ENCODE measurements at regions not wholly inside any gene's neighbourhood (a gene's known extent, or its start where the extent isn't known, plus 50 kb on each side); places are given as distances from the start of the nearest gene placed in this dataset.

DNA sequence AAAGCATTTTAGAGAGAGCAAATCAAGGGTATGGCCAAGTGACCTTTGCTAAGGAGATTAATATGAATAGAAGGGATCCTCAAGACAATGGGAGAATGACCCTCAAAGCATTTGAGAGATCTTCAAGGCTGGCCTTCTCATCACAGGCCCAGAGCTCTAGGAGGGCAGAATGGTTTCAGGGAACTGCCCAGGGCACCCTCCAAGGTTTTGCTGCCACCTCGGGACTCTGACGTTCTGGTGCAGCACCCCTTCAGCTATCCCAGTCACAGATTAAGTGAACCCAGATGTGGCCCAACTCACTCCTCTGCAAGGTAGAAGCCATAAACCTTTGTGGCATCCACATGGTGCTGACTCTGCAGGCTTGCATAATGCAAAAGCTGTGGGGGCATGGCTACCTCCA, 209.3 kb downstream of the TLE3 start:
- TF ChIP-seq EP300 (IDR thresholded peaks at IDR 0.05) (no peak), POLR2AphosphoS5 (IDR thresholded peaks at IDR 0.05) (no peak), POLR2A (IDR thresholded peaks at IDR 0.05; ENCODE audit: low read depth) (no peak)
- TF ChIP-seq, protein P1, sequence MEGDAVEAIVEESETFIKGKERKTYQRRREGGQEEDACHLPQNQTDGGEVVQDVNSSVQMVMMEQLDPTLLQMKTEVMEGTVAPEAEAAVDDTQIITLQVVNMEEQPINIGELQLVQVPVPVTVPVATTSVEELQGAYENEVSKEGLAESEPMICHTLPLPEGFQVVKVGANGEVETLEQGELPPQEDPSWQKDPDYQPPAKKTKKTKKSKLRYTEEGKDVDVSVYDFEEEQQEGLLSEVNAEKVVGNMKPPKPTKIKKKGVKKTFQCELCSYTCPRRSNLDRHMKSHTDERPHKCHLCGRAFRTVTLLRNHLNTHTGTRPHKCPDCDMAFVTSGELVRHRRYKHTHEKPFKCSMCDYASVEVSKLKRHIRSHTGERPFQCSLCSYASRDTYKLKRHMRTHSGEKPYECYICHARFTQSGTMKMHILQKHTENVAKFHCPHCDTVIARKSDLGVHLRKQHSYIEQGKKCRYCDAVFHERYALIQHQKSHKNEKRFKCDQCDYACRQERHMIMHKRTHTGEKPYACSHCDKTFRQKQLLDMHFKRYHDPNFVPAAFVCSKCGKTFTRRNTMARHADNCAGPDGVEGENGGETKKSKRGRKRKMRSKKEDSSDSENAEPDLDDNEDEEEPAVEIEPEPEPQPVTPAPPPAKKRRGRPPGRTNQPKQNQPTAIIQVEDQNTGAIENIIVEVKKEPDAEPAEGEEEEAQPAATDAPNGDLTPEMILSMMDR (IDR thresholded peaks at IDR 0.05), result no peak
- intact Hi-C loops (cut with DNase I), result no loop called here
- Histone ChIP-seq H3K27ac (replicated peaks in 1 of 4) (no peak overlapping the region), H3K9me3 (no peaks in the 10 kb centered on the region), H3K36me3 (no peaks in the 10 kb centered on the region), H3K4me3 (no peak overlapping the region), H3K4me1 (no peaks in the 10 kb centered on the region), H3K27me3 (peaks cover 0 to 33% (median 0%) of the 10 kb centered on the region in 4 donors)
- DNase-seq (ENCODE audit: extremely low spot score), result no peak
- WGBS, result 50% methylated on average over 2 of the region's 2 CpGs

DNA sequence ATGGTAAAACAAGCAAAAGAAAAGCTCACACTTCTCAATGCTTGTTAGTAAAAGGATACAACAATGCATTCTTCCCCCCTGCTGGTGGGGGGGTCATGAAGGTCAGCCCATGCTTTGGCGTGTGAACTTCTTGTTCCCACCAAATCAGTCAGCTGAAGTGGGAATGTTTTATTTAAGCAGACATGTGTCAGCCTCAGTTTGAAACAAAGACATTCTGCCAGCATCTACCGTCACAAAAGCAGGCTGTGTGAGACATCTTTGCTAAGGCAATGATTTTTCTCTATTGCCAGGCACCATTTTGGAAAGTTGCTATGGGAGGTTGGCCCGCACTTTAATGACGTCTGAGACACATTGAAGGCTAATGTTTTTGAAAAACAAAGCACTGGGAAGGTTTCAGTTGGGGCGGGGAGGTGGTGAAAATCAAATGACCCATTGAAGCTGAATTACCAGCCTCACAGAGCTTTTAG, 206.6 kb downstream of the TLE3 start:
- TF ChIP-seq, protein P1 (IDR thresholded peaks at IDR 0.05), result no peak
- intact Hi-C loops (cut with DNase I), result no loop called here
- Histone ChIP-seq H3K36me3 (no peaks in the 10 kb centered on the region), H3K27me3 (peaks cover 0 to 23% (median 0%) of the 10 kb centered on the region in 4 donors), H3K4me1 (peaks cover 0 to 10% (median 5%) of the 10 kb centered on the region in 4 donors), H3K9me3 (no peaks in the 10 kb centered on the region), H3K27ac (replicated peaks in 1 of 4) (no peak overlapping the region), H3K4me3 (no peak overlapping the region)
- no peak for DNase-seq (ENCODE audit: extremely low spot score)
- 77% methylated on average over 5 of the region's 5 CpGs for WGBS

DNA sequence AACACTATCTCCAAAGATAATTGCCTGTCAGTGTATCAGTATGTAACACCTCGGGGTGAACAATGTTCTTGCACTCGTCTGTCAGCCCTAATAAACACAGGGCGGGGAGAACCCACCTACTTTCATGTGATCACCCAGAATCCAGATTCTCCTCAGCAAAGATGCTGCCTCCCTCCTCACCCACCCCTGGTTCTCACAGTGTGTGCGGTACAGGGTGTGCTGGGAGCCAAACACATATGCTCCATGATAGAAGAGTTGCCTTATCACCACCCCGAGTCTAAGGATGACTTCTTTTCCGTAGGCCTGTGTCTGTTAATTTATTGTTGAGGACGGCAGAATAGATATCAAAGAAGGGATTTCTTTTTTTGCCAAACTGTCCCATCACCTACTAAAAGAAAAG, 206.1 kb downstream of the TLE3 start:
- Histone ChIP-seq H3K27ac (replicated peaks in 1 of 4) (no peak overlapping the region), H3K27me3 (peaks cover 0 to 18% (median 0%) of the 10 kb centered on the region in 4 donors), H3K4me1 (peaks cover 0 to 10% (median 5%) of the 10 kb centered on the region in 4 donors), H3K4me3 (no peak overlapping the region), H3K9me3 (no peaks in the 10 kb centered on the region), H3K36me3 (no peaks in the 10 kb centered on the region)
- no peak for DNase-seq (ENCODE audit: extremely low spot score)
- no peak for TF ChIP-seq POLR2A (IDR thresholded peaks at IDR 0.05; ENCODE audit: low read depth)
- TF ChIP-seq EP300 (IDR thresholded peaks at IDR 0.05), result no peak
- TF ChIP-seq, protein P1 (IDR thresholded peaks at IDR 0.05), result no peak
- no peak for TF ChIP-seq POLR2AphosphoS5 (IDR thresholded peaks at IDR 0.05)
- 62% methylated on average over 7 of the region's 7 CpGs for WGBS
- intact Hi-C loops (cut with DNase I), result no loop called here

DNA sequence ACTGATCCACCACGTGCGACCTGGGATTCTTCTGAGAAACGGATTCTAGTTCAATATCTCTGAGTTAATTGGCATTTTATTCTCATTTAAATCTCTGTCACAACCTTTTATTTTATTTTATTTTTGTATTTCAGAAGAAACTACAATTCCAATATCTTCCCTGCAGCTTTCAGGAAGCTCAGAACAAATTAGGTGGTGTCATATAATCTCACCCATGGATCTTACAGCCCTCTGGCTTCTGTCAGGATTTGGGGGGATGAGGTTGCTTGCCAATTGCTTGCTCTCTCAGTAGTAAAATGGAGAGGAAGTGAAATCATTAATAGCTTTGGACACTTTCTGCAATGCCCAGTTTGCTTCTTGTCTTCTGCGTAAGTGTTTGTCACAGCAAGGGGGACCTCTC, 205.4 kb downstream of the TLE3 start:
- intact Hi-C loops (cut with DNase I), result no loop called here
- Histone ChIP-seq H3K4me1 (peaks cover 0 to 10% (median 5%) of the 10 kb centered on the region in 4 donors), H3K27me3 (peaks cover 0 to 12% (median 0%) of the 10 kb centered on the region in 4 donors), H3K27ac (replicated peaks in 1 of 4) (no peak overlapping the region), H3K4me3 (no peak overlapping the region), H3K36me3 (no peaks in the 10 kb centered on the region), H3K9me3 (no peaks in the 10 kb centered on the region)
- TF ChIP-seq EP300 (IDR thresholded peaks at IDR 0.05) (no peak), POLR2AphosphoS5 (IDR thresholded peaks at IDR 0.05) (no peak), POLR2A (IDR thresholded peaks at IDR 0.05; ENCODE audit: low read depth) (no peak)
- TF ChIP-seq, protein P1 (IDR thresholded peaks at IDR 0.05), result no peak
- no peak for DNase-seq (ENCODE audit: extremely low spot score)
- WGBS, result 71% methylated on average over 4 of the region's 4 CpGs

DNA sequence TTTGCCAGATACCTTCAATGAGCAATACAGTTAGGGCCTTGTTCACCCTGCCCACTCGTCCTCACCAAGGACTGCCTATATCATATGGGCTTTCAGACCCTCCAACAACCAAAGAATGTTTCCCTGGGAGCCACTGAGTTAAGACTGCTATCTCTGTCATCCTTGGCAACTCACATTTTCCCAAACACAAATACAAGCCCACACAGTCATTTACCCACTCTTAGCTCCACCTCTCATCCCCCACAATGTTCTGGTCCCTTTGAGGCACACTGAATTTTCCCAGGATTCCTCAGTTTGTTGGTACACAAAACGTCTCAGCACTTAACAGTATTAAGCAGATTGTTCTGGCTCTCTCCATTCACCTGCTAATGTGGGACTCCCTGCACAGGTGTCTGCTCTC, 204.6 kb downstream of the TLE3 start:
- Histone ChIP-seq H3K27me3 (peaks cover 0 to 12% (median 0%) of the 10 kb centered on the region in 4 donors), H3K4me3 (no peak overlapping the region), H3K4me1 (peaks cover 0 to 10% (median 5%) of the 10 kb centered on the region in 4 donors), H3K27ac (replicated peaks in 1 of 4) (no peak overlapping the region), H3K36me3 (no peaks in the 10 kb centered on the region), H3K9me3 (no peaks in the 10 kb centered on the region)
- 78% methylated on average over 2 of the region's 2 CpGs for WGBS
- TF ChIP-seq POLR2AphosphoS5 (IDR thresholded peaks at IDR 0.05), result no peak
- no peak for TF ChIP-seq EP300 (IDR thresholded peaks at IDR 0.05)
- TF ChIP-seq POLR2A (IDR thresholded peaks at IDR 0.05; ENCODE audit: low read depth), result no peak
- TF ChIP-seq, protein P1 (IDR thresholded peaks at IDR 0.05), result no peak
- no peak for DNase-seq (ENCODE audit: extremely low spot score)
- intact Hi-C loops (cut with DNase I), result no loop called here

All from esophagus muscularis mucosa (tissue), 4 donors.